Liver (tissue), 8 donors: ENCODE measurements at regions not wholly inside any gene's neighbourhood (a gene's known extent, or its start where the extent isn't known, plus 50 kb on each side); places are given as distances from the start of the nearest gene placed in this dataset.

Experiments used
- DNase-seq: peaks from one replicate; pipeline ENCODE4 v3.0.0-alpha.2; 2017; ENCODE audit warnings: low spot score
- H3K27ac ChIP-seq, 2 donors: one replicate each; pipeline ENCODE4 v1.7.0; 2013; ENCODE audit warnings: inconsistent platforms in 2 of 2, low read length in 2 of 2, control low read depth in 1 of 2, low read depth in 1 of 2, mild to moderate bottlenecking in 1 of 2
- H3K27me3 ChIP-seq, 4 donors: one replicate each; pipeline versions ENCODE4 v1.6.1 to v1.7.0; 2013; ENCODE audit warnings: low read length in 3 of 4, inconsistent platforms in 1 of 4, mild to moderate bottlenecking in 1 of 4, moderate library complexity in 1 of 4; ENCODE audit not compliant: control insufficient read depth in 4 of 4, insufficient read depth in 4 of 4
- H3K36me3 ChIP-seq, 4 donors: one replicate each; pipeline versions ENCODE4 v1.6.1 to v1.7.0; 2013; ENCODE audit warnings: low read length in 3 of 4, mild to moderate bottlenecking in 3 of 4, low read depth in 1 of 4, moderate library complexity in 1 of 4; ENCODE audit not compliant: control insufficient read depth in 4 of 4, insufficient read depth in 3 of 4
- H3K4me1 ChIP-seq, 4 donors: one replicate each; pipeline versions ENCODE4 v1.6.1 to v1.7.0; 2013; ENCODE audit warnings: low read length in 3 of 4, mild to moderate bottlenecking in 3 of 4, moderate library complexity in 1 of 4; ENCODE audit not compliant: control insufficient read depth in 4 of 4, insufficient read depth in 4 of 4
- H3K4me3 ChIP-seq, 3 donors: one replicate each; pipeline versions ENCODE4 v1.6.1 to v1.7.0; 2013; ENCODE audit warnings: low read length in 3 of 3, control low read depth in 1 of 3, low read depth in 1 of 3, mild to moderate bottlenecking in 1 of 3
- H3K9ac ChIP-seq, 2 donors: one replicate each; pipeline ENCODE4 v1.7.0; 2013; ENCODE audit warnings: low read length in 2 of 2, mild to moderate bottlenecking in 2 of 2, moderate library complexity in 2 of 2, control low read depth in 1 of 2, low read depth in 1 of 2
- H3K9me3 ChIP-seq, 4 donors: one replicate each; pipeline versions ENCODE4 v1.6.1 to v1.7.0; 2013; ENCODE audit warnings: low read length in 3 of 4; ENCODE audit not compliant: control insufficient read depth in 4 of 4
- EGR1 ChIP-seq, 2 donors: IDR thresholded peaks; 2 replicates each; pipeline ENCODE4 v1.6.1; 2016 to 2018; ENCODE audit warnings: antibody characterized with exemption in 2 of 2, low read depth in 2 of 2
- FOXA1 ChIP-seq: IDR thresholded peaks from 2 replicates; pipeline ENCODE4 v1.6.1; 2016; ENCODE audit warnings: antibody characterized with exemption
- FOXA2 ChIP-seq: IDR thresholded peaks from 2 replicates; pipeline ENCODE4 v1.6.1; 2016; ENCODE audit warnings: antibody characterized with exemption
- GABPA ChIP-seq, 2 donors: IDR thresholded peaks in 1 of 2; conservative IDR thresholded peaks in 1 of 2; 2 replicates each; pipeline ENCODE4 v1.6.1; 2016; ENCODE audit warnings: antibody characterized with exemption in 2 of 2, mild to moderate bottlenecking in 1 of 2, moderate library complexity in 1 of 2
- HNF4A ChIP-seq, 2 donors: conservative IDR thresholded peaks; 2 replicates each; pipeline ENCODE4 v1.6.1; 2016; ENCODE audit warnings: antibody characterized with exemption in 2 of 2, mild to moderate bottlenecking in 2 of 2
- HNF4G ChIP-seq: IDR thresholded peaks from 2 replicates; pipeline ENCODE4 v1.6.1; 2016; ENCODE audit warnings: antibody characterized with exemption
- JUND ChIP-seq, 2 donors: IDR thresholded peaks; 2 replicates each; pipeline ENCODE4 v1.6.1; 2016; ENCODE audit warnings: antibody characterized with exemption in 2 of 2
- RXRA ChIP-seq, 2 donors: IDR thresholded peaks; 2 replicates each; pipeline ENCODE4 v1.6.1; 2017 to 2018; ENCODE audit warnings: antibody characterized with exemption in 2 of 2, mild to moderate bottlenecking in 1 of 2
- SP1 ChIP-seq: IDR thresholded peaks from 2 replicates; pipeline ENCODE4 v1.6.1; 2018; ENCODE audit warnings: antibody characterized with exemption, mild to moderate bottlenecking
- TAF1 ChIP-seq: conservative IDR thresholded peaks from 2 replicates; pipeline ENCODE4 v1.6.1; 2016; ENCODE audit warnings: antibody characterized with exemption, mild to moderate bottlenecking
- YY1 ChIP-seq: IDR thresholded peaks from 2 replicates; pipeline ENCODE4 v1.6.1; 2016; ENCODE audit warnings: antibody characterized with exemption, mild to moderate bottlenecking
- WGBS: extraction: QIAGEN DNeasy Blood & Tissue Kit; methylation state at CpG from one replicate; pipeline ENCODE4 v1.1.7; 2013; 5-methylcytosine and 5-hydroxymethylcytosine counted together
- TF ChIP-seq, protein P1 (sequence below): IDR thresholded peaks from 2 replicates; pipeline ENCODE4 v1.6.1; 2016; ENCODE audit warnings: antibody characterized with exemption, mild to moderate bottlenecking
- TF ChIP-seq, protein P2 (sequence below): IDR thresholded peaks from 2 replicates; pipeline ENCODE4 v1.6.1; 2016; ENCODE audit warnings: antibody characterized with exemption
- TF ChIP-seq, protein P3 (sequence below): IDR thresholded peaks from 2 replicates; pipeline ENCODE4 v1.6.1; 2016; ENCODE audit warnings: antibody characterized with exemption
- TF ChIP-seq, protein P4 (sequence below): IDR thresholded peaks from 2 replicates; pipeline ENCODE4 v1.6.1; 2016; ENCODE audit warnings: antibody characterized with exemption
- TF ChIP-seq, protein P5 (sequence below): fragments of 150-350 bp; IDR thresholded peaks from 2 replicates; pipeline ENCODE4 v1.5.1; 2017; ENCODE audit warnings: improper control_type of control experiment, low read depth, low read length; ENCODE audit not compliant: missing input control
- donor health status: healthy.
- donor health status: healthy.
- donor health status: healthy.
- donor health status: healthy.
- donor health status: healthy.

DNA sequence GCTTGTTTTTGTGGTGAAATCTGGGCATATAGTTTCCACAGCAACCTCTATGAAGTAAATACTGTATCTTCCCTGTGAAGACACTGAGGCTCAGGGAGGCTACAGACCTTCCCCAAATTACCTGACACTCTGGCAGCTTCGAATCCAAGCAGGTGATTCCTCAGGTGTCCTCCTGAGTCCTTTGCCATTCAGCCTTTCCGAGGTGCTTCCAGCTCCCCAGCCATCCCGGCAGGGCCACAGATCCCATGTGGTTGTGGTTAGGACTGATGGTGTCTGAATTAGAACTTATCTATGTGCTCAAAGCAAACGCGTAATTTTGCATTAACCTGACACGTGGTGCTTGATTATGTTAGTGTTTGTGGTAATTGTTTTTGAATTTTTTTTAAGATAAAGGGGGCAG, 785.6 kb downstream of the BRD1 start:
- 79% methylated on average over 6 of the region's 6 CpGs for WGBS
- peaks cover 0 to 6% (median 0%) of the 10 kb centered on the region in 4 donors for H3K27me3 ChIP-seq
- TF ChIP-seq, protein P1, sequence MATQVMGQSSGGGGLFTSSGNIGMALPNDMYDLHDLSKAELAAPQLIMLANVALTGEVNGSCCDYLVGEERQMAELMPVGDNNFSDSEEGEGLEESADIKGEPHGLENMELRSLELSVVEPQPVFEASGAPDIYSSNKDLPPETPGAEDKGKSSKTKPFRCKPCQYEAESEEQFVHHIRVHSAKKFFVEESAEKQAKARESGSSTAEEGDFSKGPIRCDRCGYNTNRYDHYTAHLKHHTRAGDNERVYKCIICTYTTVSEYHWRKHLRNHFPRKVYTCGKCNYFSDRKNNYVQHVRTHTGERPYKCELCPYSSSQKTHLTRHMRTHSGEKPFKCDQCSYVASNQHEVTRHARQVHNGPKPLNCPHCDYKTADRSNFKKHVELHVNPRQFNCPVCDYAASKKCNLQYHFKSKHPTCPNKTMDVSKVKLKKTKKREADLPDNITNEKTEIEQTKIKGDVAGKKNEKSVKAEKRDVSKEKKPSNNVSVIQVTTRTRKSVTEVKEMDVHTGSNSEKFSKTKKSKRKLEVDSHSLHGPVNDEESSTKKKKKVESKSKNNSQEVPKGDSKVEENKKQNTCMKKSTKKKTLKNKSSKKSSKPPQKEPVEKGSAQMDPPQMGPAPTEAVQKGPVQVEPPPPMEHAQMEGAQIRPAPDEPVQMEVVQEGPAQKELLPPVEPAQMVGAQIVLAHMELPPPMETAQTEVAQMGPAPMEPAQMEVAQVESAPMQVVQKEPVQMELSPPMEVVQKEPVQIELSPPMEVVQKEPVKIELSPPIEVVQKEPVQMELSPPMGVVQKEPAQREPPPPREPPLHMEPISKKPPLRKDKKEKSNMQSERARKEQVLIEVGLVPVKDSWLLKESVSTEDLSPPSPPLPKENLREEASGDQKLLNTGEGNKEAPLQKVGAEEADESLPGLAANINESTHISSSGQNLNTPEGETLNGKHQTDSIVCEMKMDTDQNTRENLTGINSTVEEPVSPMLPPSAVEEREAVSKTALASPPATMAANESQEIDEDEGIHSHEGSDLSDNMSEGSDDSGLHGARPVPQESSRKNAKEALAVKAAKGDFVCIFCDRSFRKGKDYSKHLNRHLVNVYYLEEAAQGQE = no peak
- TF ChIP-seq RXRA (IDR thresholded peaks at IDR 0.05) (no peak), FOXA1 (no peak), GABPA (IDR thresholded peaks at IDR 0.05 in 1 of 2, conservative IDR thresholded peaks at IDR 0.05 in 1 of 2) (no peak), YY1 (no peak), TAF1 (no peak), EGR1 (IDR thresholded peaks at IDR 0.05; ENCODE audit: low read depth in 2 of 2) (no peak)
- TF ChIP-seq, protein P2, sequence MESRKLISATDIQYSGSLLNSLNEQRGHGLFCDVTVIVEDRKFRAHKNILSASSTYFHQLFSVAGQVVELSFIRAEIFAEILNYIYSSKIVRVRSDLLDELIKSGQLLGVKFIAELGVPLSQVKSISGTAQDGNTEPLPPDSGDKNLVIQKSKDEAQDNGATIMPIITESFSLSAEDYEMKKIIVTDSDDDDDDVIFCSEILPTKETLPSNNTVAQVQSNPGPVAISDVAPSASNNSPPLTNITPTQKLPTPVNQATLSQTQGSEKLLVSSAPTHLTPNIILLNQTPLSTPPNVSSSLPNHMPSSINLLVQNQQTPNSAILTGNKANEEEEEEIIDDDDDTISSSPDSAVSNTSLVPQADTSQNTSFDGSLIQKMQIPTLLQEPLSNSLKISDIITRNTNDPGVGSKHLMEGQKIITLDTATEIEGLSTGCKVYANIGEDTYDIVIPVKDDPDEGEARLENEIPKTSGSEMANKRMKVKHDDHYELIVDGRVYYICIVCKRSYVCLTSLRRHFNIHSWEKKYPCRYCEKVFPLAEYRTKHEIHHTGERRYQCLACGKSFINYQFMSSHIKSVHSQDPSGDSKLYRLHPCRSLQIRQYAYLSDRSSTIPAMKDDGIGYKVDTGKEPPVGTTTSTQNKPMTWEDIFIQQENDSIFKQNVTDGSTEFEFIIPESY = no peak
- TF ChIP-seq, protein P3, sequence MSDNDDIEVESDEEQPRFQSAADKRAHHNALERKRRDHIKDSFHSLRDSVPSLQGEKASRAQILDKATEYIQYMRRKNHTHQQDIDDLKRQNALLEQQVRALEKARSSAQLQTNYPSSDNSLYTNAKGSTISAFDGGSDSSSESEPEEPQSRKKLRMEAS = no peak
- TF ChIP-seq, protein P4, sequence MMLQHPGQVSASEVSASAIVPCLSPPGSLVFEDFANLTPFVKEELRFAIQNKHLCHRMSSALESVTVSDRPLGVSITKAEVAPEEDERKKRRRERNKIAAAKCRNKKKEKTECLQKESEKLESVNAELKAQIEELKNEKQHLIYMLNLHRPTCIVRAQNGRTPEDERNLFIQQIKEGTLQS = no peak
- TF ChIP-seq, protein P5, sequence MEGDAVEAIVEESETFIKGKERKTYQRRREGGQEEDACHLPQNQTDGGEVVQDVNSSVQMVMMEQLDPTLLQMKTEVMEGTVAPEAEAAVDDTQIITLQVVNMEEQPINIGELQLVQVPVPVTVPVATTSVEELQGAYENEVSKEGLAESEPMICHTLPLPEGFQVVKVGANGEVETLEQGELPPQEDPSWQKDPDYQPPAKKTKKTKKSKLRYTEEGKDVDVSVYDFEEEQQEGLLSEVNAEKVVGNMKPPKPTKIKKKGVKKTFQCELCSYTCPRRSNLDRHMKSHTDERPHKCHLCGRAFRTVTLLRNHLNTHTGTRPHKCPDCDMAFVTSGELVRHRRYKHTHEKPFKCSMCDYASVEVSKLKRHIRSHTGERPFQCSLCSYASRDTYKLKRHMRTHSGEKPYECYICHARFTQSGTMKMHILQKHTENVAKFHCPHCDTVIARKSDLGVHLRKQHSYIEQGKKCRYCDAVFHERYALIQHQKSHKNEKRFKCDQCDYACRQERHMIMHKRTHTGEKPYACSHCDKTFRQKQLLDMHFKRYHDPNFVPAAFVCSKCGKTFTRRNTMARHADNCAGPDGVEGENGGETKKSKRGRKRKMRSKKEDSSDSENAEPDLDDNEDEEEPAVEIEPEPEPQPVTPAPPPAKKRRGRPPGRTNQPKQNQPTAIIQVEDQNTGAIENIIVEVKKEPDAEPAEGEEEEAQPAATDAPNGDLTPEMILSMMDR = no peak
- H3K36me3 ChIP-seq = no peaks in the 10 kb centered on the region
- no peak overlapping the region for H3K9ac ChIP-seq
- no peaks in the 10 kb centered on the region for H3K9me3 ChIP-seq
- H3K4me3 ChIP-seq = no peak overlapping the region
- H3K4me1 ChIP-seq = peaks cover 0 to 9% (median 4%) of the 10 kb centered on the region in 4 donors
- H3K27ac ChIP-seq = no peak overlapping the region
- DNase-seq = no peak

DNA sequence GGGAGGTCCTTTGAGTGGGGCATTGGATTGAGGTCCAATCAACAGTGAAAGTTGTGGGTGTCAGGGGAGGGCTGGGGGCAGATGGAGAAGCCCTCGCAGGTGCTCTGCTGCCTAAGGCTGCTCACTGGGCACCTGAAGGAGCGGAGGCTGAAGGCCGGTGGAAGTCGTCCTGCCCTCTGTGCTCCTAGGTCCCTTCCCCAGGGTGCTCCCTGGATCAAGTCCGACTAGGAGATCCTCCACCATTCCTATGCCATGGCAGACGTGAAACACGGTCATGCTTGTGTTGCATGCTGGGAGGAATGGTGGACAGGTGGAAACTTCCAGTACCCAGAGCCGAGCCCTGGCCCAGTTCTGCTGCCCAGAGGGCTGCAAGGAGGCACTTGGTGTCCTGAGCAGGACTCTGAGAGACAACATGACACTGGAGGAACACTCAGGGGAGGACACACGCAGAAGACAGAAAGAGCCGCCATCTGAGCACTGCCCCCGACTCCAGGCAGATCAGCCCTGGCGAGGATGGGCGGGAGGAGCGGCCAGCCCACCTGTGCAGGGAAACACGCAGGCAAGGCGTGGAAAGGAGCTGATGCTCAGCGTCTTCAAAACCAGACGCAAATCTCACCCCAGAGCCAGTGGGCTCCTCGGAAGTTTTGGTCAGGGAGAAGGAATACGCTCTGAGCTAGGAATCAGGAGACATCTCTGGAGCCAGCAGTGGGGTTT, 786.8 kb downstream of the BRD1 start:
- no peak overlapping the region for H3K4me3 ChIP-seq
- H3K27ac ChIP-seq = no peak overlapping the region
- WGBS = 79% methylated on average over 20 of the region's 20 CpGs
- H3K9me3 ChIP-seq = no peaks in the 10 kb centered on the region
- TF ChIP-seq FOXA1 = no peak
- TF ChIP-seq, protein P2 = no peak
- no peak for TF ChIP-seq JUND (IDR thresholded peaks at IDR 0.05)
- TF ChIP-seq FOXA2 = no peak
- TF ChIP-seq EGR1 (IDR thresholded peaks at IDR 0.05; ENCODE audit: low read depth in 2 of 2) = no peak
- no peak for TF ChIP-seq HNF4A (conservative IDR thresholded peaks at IDR 0.05)
- TF ChIP-seq RXRA (IDR thresholded peaks at IDR 0.05) = no peak
- no peak for TF ChIP-seq HNF4G
- no peak for TF ChIP-seq GABPA (IDR thresholded peaks at IDR 0.05 in 1 of 2, conservative IDR thresholded peaks at IDR 0.05 in 1 of 2)
- TF ChIP-seq YY1 = no peak
- TF ChIP-seq, protein P4 = no peak
- no peak for TF ChIP-seq SP1
- H3K4me1 ChIP-seq = peaks cover 0 to 9% (median 4%) of the 10 kb centered on the region in 4 donors
- H3K9ac ChIP-seq = no peak overlapping the region
- H3K36me3 ChIP-seq = no peaks in the 10 kb centered on the region
- no peak for DNase-seq
- H3K27me3 ChIP-seq = no peaks in the 10 kb centered on the region
